Muscle layer of duodenum (tissue), 2 donors: ENCODE measurements at regions not wholly inside any gene's neighbourhood (a gene's known extent, or its start where the extent isn't known, plus 50 kb on each side); places are given as distances from the start of the nearest gene placed in this dataset.

Source experiments
- H3K27ac ChIP-seq: one replicate; pipeline ENCODE4 v1.7.0; 2013; ENCODE audit warnings: mild to moderate bottlenecking, low read length
- H3K27me3 ChIP-seq: one replicate; pipeline ENCODE4 v1.7.0; 2013; ENCODE audit warnings: low read depth, mild to moderate bottlenecking, control low read depth, low read length
- H3K36me3 ChIP-seq, 2 donors: one replicate each; pipeline ENCODE4 v1.7.0; 2013; ENCODE audit warnings: low read length in 2 of 2, control low read depth in 1 of 2, mild to moderate bottlenecking in 1 of 2; ENCODE audit not compliant: insufficient read depth in 2 of 2, control insufficient read depth in 1 of 2
- H3K4me1 ChIP-seq, 2 donors: one replicate each; pipeline ENCODE4 v1.7.0; 2013; ENCODE audit warnings: low read length in 2 of 2, mild to moderate bottlenecking in 2 of 2, control low read depth in 1 of 2, moderate library complexity in 1 of 2; ENCODE audit not compliant: insufficient read depth in 2 of 2, control insufficient read depth in 1 of 2
- H3K4me3 ChIP-seq, 2 donors: one replicate each; pipeline ENCODE4 v1.7.0; 2013; ENCODE audit warnings: low read length in 2 of 2, low read depth in 1 of 2, mild to moderate bottlenecking in 1 of 2
- H3K9me3 ChIP-seq, 2 donors: one replicate each; pipeline ENCODE4 v1.7.0; 2013; ENCODE audit warnings: low read length in 2 of 2, control low read depth in 1 of 2, mild to moderate bottlenecking in 1 of 2; ENCODE audit not compliant: control insufficient read depth in 1 of 2
- donor health status: healthy.

DNA sequence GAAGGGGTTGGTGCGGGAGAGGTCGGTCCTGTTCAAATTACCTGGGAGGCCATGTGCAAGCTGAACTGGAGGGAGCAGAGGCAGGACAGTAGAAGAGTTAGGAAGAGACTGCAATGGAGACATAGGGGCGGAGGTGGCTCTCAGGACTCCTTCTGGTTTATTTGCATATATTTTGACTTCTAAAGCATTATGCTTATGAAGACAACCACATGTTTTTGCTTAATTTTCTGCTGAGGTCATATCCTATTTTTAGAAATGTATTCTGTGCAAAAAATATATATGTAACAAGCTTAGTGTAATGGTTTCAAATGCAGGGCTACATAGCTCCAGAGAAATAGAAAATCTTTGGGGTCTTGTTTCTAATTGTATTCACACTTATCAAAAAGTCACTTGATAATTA is 137.0 kb upstream of the MDM1 start:
- no peaks in the 10 kb centered on the region for H3K9me3 ChIP-seq
- no peaks in the 10 kb centered on the region for H3K27me3 ChIP-seq
- H3K36me3 ChIP-seq, result no peaks in the 10 kb centered on the region
- no peak overlapping the region for H3K4me3 ChIP-seq
- H3K4me1 ChIP-seq, result no peaks in the 10 kb centered on the region
- no peak overlapping the region for H3K27ac ChIP-seq

DNA sequence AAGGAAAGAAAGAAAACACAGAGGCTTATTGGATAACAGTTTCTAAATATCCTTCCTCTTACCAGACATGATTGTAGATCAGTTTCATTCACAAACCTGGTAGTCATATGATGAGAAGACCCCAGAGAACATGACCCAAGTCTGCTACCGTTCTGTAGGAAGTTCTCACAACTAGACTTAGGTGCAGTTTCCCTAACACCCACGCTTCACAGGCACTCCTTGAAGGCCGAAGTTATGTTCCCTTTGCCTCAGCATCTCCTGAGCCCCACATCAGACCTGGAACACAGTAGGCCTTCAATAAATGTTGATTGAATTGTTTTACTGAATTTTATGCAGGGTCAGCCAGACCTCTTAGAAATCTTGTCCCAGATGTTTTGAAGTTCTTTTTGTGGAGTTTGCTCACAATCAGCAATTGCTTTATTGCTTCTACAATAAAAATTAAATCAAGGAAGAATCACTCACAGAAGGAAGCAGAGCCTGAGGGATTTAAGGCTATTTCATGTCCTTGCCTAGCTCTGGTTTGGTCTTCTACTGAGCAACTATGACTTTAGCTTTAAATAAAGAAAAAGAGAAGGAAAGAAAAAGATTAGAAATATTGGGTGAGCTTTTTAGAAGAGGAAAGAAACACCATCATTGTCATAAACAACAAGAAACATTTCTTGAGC is 138.6 kb upstream of the MDM1 start:
- Histone ChIP-seq H3K9me3 (no peaks in the 10 kb centered on the region), H3K27me3 (no peaks in the 10 kb centered on the region), H3K36me3 (no peaks in the 10 kb centered on the region), H3K4me3 (no peak overlapping the region), H3K4me1 (no peaks in the 10 kb centered on the region), H3K27ac (no peak overlapping the region)

DNA sequence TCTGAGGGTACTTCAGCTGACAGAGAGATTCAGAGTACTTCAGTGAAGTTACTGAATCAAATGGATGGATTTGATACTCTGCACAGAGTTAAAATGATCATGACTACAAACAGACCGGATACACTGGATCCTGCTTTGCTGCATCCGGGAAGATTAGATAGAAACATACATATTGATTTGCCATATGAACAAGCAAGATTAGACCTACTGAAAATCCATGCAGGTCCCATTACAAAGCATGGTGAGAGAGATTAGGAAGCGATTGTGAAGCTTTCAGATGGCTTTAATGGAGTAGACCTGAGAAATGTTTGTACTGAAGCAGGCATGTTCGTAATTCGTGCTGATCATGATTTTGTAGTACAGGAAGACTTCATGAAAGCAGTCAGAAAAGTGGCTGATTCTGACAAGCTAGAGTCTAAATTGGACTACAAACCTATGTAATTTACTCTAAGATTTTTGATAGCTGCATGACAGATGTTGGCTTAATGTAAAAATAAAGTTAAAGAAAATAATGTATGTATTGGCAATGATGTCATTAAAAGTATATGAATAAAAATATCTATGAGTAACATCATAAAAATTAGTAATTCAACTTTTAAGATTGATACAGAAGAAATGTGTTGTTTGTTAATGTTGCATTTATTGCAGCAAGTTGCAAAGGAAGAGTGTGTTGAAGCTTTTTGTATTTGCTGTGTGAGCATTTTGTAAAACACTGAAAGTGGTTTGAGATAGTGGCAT is 136.1 kb upstream of the RAP1B start:
- no peak overlapping the region for H3K4me3 ChIP-seq

DNA sequence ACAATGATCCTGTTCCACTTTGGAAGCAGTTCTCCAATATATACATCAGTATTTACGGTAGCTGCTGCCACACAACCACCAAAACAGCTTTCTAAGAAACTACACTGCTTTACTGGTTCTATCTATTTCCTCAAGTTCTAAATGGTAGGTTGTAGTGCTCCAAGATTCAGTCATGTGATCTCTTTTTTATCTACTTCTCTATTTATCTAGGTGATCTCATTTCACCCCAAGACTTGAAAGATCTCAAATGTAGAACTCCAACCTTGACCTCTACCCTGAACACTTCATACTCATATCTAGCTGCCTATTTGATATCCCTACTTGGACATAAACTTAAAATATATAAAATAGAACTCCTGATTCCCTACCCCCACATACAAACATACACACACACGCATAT is 133.9 kb upstream of the RAP1B start:
- Histone ChIP-seq H3K4me1 (no peaks in the 10 kb centered on the region), H3K27ac (no peak overlapping the region), H3K36me3 (no peaks in the 10 kb centered on the region), H3K9me3 (no peaks in the 10 kb centered on the region), H3K27me3 (no peaks in the 10 kb centered on the region), H3K4me3 (no peak overlapping the region)

More for the DNA sequence above, 136.1 kb upstream of the RAP1B start:
- H3K27me3 ChIP-seq, result no peaks in the 10 kb centered on the region
- no peak overlapping the region for H3K27ac ChIP-seq
- H3K9me3 ChIP-seq, result no peaks in the 10 kb centered on the region
- H3K4me1 ChIP-seq, result no peaks in the 10 kb centered on the region
- no peaks in the 10 kb centered on the region for H3K36me3 ChIP-seq

DNA sequence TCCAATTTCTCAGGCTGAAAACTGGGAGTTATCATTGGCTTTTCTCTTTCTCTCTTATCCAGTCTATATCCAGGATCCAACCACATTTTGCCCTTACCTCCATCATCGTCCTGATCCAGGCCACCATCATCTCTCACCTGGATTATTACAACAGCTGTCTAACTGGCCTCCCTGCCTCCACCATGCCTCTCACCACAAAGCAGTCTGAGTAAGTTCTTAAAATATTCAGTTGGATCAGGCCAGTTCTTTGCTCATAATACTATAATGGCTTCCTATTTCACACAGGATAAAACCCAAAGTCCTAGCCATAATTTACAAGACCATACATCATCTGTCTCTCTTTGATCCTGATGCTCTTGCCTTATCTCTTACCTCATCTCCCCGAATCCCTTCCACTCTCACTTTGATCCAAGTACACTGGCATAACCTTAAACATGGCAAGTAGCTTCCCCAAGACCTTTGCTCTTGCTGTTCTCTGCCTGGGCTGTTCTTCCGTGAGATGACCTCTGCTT is 133.4 kb upstream of the RAP1B start:
- Histone ChIP-seq H3K27ac (no peak overlapping the region), H3K9me3 (no peaks in the 10 kb centered on the region), H3K4me3 (no peak overlapping the region), H3K27me3 (no peaks in the 10 kb centered on the region), H3K4me1 (no peaks in the 10 kb centered on the region), H3K36me3 (no peaks in the 10 kb centered on the region)

DNA sequence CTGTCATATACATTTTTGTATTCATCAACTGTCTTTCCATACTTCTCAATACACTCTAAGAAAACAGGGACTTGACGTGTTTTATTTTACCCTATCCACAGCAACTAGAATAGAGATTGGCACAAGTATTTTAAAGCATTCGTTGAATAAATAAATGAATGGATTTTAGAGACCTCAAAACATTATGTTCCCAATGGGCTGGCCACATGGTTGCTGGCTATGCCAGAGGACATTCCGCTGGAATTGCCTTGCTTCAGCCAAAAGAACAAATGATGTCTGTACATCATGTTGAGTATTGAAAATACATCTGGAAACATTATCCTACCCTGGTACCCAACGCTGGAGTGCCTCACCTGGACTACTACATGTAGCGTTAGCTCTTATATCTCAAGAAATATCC is 132.8 kb upstream of the RAP1B start:
- Histone ChIP-seq H3K36me3 (no peaks in the 10 kb centered on the region), H3K27me3 (no peaks in the 10 kb centered on the region), H3K4me1 (no peaks in the 10 kb centered on the region), H3K9me3 (no peaks in the 10 kb centered on the region), H3K27ac (no peak overlapping the region), H3K4me3 (no peak overlapping the region)

DNA sequence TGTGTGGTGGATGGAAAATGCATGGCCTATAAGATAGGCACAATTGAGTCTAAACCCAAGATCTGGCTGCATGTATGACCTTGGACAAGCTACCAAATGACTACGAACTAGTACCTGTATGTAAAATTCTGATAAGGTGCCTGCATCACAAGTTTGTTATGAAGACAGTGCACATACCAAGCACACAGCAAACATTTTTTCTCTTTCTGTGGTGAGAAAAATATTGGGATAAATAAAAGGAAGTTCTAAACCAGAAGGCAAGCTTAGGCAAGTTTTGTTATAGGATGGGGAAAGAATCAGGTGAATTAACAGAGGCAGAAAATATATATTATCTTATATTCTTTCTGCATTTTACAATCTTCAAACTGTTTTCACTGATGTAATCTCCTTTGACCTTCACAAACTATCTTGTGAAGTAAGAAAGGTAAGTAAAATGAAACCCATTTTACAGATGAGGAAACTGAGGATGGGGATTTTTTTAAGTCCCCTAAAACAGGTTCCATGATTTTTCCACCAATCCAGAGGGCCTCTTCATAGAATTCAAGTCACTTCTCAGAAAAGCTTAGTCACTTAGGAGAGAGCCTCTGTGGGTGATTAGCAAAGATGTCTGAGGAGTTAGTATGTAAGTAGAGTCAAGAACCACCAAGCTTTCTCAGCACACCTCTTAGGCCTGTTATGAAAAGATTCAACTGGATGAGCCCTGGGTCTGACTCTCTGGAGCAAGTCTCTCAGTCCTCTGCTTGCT is 132.0 kb upstream of the RAP1B start:
- Histone ChIP-seq H3K36me3 (no peaks in the 10 kb centered on the region), H3K4me3 (no peak overlapping the region), H3K9me3 (no peaks in the 10 kb centered on the region), H3K27me3 (no peaks in the 10 kb centered on the region), H3K4me1 (no peaks in the 10 kb centered on the region), H3K27ac (peak overlapping the region; percentile 84)

DNA sequence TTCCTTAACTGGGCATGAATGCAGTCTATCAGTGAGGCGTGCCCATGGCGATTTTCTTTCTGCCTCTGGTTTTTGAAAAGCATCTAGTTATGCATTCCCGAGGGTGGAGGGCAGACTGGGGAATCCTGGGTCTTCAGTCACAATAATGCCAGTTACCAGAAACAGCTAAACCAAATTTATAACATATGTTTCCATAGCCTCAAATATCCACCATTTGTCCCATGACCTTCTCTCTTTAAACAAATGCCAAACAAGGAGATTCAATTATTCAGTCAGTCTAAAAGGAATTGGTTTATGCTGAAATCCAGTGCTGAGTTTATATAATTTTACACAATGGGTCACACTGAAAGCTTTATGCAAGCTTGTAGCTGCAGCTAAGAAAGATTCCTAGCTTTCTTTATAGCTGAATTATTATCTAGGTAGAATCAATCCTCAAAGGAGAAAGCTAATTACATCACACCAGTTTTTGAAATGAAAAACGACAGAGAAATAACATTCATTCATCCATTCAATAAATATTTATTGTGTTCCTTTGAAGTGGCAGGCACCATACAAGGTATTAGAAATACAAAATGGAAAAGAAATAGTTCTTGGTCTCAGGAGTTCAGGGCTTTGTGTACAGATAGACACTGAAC is 131.3 kb upstream of the RAP1B start:
- Histone ChIP-seq H3K4me3 (no peak overlapping the region), H3K27ac (peak overlapping the region; percentile 84)

DNA sequence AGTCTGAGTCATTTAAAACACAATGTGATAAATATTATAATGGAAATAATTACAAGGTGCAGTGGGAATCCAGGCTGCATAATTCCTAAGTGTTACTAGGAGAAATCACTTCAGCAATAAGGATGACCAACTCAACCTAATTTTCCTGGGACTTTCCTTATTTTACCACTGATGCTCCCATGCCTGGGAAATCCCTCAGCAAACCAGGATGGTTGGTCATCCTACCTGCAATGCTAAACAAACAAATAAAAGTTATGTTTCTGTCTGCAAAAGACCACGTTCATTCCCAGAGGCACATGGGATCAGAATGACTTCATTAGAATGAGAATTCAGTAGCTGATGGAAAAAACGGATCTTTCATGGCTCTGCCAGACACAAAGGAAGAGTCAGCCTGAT is 130.8 kb upstream of the RAP1B start:
- Histone ChIP-seq H3K4me3 (no peak overlapping the region), H3K27ac (peak overlapping the region; percentile 84), H3K36me3 (no peaks in the 10 kb centered on the region), H3K27me3 (no peaks in the 10 kb centered on the region), H3K4me1 (no peaks in the 10 kb centered on the region), H3K9me3 (no peaks in the 10 kb centered on the region)

More for the DNA sequence above, 131.3 kb upstream of the RAP1B start:
- Histone ChIP-seq H3K4me1 (no peaks in the 10 kb centered on the region), H3K9me3 (no peaks in the 10 kb centered on the region), H3K36me3 (no peaks in the 10 kb centered on the region), H3K27me3 (no peaks in the 10 kb centered on the region)

DNA sequence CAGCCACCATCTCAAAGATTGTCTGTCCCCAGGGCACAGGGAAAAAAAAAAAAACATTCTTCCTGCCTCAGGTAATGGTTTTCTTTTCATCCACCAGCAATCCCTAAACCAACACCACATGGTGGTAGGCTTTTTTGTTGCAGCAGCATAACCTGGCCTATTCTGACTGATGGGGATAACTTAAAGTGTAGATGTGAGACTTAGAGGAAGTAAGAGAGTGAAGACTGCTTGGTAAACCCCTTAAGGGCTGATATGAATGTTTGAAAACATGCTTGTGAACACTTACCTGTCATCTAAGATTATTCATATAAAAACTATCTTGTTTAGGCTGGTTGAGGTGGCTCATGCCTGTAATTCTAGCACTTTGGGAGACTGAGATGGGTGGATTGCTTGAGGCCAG is 130.2 kb upstream of the RAP1B start:
- H3K4me1 ChIP-seq, result no peaks in the 10 kb centered on the region
- peak overlapping the region; percentile 42 for H3K27ac ChIP-seq
- H3K4me3 ChIP-seq, result no peak overlapping the region
- no peaks in the 10 kb centered on the region for H3K27me3 ChIP-seq
- H3K9me3 ChIP-seq, result no peaks in the 10 kb centered on the region
- no peaks in the 10 kb centered on the region for H3K36me3 ChIP-seq
